HEK293 (cell line): ENCODE measurements at regions not wholly inside any gene's neighbourhood (a gene's known extent, or its start where the extent isn't known, plus 50 kb on each side); places are given as distances from the start of the nearest gene placed in this dataset.

ENCODE experiments used
- CTCF ChIP-seq: fragments of 450-650 bp; formaldehyde crosslinking; IDR thresholded peaks from 2 replicates; pipeline ENCODE4 v1.5.1; 2016; ENCODE audit warnings: missing biosample characterization, missing genetic modification characterization
- GFI1B ChIP-seq: fragments of 450-650 bp; formaldehyde crosslinking; IDR thresholded peaks from 2 replicates; pipeline ENCODE4 v1.5.1; 2016; ENCODE audit warnings: missing biosample characterization, missing genetic modification characterization
- ZFHX2 ChIP-seq: fragments of 450-650 bp; formaldehyde crosslinking; conservative IDR thresholded peaks from 2 replicates; pipeline ENCODE4 v1.5.1; 2016; ENCODE audit warnings: missing biosample characterization, missing genetic modification characterization
- ZNF157 ChIP-seq: fragments of 450-650 bp; formaldehyde crosslinking; IDR thresholded peaks from 2 replicates; pipeline ENCODE4 v1.5.1; 2016; ENCODE audit warnings: missing biosample characterization, missing genetic modification characterization
- ZNF768 ChIP-seq: fragments of 450-650 bp; formaldehyde crosslinking; IDR thresholded peaks from 2 replicates; pipeline ENCODE4 v1.5.1; 2018; ENCODE audit warnings: missing biosample characterization, mild to moderate bottlenecking, missing genetic modification characterization
- ZNF837 ChIP-seq: fragments of 450-650 bp; formaldehyde crosslinking; IDR thresholded peaks from 2 replicates; pipeline ENCODE4 v1.5.1; 2016; ENCODE audit warnings: missing biosample characterization, missing genetic modification characterization
- TF ChIP-seq, protein P1 (sequence below): fragments of 450-650 bp; formaldehyde crosslinking; IDR thresholded peaks from 2 replicates; pipeline ENCODE4 v1.5.1; 2016; ENCODE audit warnings: missing biosample characterization, missing genetic modification characterization

DNA sequence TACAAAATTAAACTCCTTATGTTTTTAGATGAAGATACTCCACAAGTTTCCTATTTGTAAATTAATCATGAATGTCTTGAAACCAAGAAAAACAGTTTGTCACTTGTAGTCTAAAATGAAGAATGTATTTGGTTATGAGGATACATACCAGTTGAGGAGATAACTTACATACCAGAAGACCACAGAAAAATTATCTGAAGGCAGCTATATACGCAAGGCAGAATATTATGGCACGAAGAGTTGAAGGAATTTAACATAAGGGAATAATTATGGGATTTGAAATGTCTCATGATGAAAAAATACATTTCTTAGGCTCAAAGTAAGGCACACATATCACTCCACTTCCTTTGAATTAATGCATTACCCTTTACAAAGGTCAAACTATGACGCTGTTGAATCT lies 73.3 kb downstream of the IFI44 start:
- TF ChIP-seq CTCF (tag by site-specific recombination) (no peak), ZNF768 (tag by site-specific recombination) (no peak), ZNF157 (tag by site-specific recombination) (no peak), GFI1B (tag by site-specific recombination) (no peak), ZFHX2 (tag by site-specific recombination) (no peak), ZNF837 (tag by site-specific recombination) (no peak)
- TF ChIP-seq, protein P1, sequence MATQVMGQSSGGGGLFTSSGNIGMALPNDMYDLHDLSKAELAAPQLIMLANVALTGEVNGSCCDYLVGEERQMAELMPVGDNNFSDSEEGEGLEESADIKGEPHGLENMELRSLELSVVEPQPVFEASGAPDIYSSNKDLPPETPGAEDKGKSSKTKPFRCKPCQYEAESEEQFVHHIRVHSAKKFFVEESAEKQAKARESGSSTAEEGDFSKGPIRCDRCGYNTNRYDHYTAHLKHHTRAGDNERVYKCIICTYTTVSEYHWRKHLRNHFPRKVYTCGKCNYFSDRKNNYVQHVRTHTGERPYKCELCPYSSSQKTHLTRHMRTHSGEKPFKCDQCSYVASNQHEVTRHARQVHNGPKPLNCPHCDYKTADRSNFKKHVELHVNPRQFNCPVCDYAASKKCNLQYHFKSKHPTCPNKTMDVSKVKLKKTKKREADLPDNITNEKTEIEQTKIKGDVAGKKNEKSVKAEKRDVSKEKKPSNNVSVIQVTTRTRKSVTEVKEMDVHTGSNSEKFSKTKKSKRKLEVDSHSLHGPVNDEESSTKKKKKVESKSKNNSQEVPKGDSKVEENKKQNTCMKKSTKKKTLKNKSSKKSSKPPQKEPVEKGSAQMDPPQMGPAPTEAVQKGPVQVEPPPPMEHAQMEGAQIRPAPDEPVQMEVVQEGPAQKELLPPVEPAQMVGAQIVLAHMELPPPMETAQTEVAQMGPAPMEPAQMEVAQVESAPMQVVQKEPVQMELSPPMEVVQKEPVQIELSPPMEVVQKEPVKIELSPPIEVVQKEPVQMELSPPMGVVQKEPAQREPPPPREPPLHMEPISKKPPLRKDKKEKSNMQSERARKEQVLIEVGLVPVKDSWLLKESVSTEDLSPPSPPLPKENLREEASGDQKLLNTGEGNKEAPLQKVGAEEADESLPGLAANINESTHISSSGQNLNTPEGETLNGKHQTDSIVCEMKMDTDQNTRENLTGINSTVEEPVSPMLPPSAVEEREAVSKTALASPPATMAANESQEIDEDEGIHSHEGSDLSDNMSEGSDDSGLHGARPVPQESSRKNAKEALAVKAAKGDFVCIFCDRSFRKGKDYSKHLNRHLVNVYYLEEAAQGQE (tag by site-specific recombination) = no peak
